Loucy (cell line): ENCODE measurements at regions not wholly inside any gene's neighbourhood (a gene's known extent, or its start where the extent isn't known, plus 50 kb on each side); places are given as distances from the start of the nearest gene placed in this dataset.

ENCODE experiments used
- H2AFZ ChIP-seq: fragments of 200-600 bp; sonication (generic); 2 replicates; pipeline ENCODE4 v1.6.0; 2016; ENCODE audit warnings: antibody characterized with exemption, mild to moderate bottlenecking, low read length, moderate library complexity
- H3F3A ChIP-seq: fragments of 200-600 bp; 2 replicates; pipeline ENCODE4 v1.6.0; 2016; ENCODE audit warnings: antibody characterized with exemption, low read depth, mild to moderate bottlenecking
- H3K27me3 ChIP-seq: fragments of 200-600 bp; sonication (generic); 2 replicates; pipeline ENCODE4 v1.6.1; 2014; ENCODE audit warnings: low read length, mild to moderate bottlenecking; ENCODE audit not compliant: insufficient read depth, poor library complexity, severe bottlenecking
- H3K36me3 ChIP-seq: fragments of 200-600 bp; sonication (generic); 2 replicates; pipeline ENCODE4 v1.6.1; 2016; ENCODE audit warnings: low read length; ENCODE audit not compliant: insufficient read depth
- H3K4me1 ChIP-seq: fragments of 200-600 bp; sonication (generic); 2 replicates; pipeline ENCODE4 v1.5.1; 2014; ENCODE audit warnings: low read length, mild to moderate bottlenecking; ENCODE audit not compliant: insufficient read depth, poor library complexity, severe bottlenecking
- H3K4me2 ChIP-seq: fragments of 200-600 bp; sonication (generic); 2 replicates; pipeline ENCODE4 v1.6.0; 2014; ENCODE audit warnings: antibody characterized with exemption, low read length, low read depth, mild to moderate bottlenecking; ENCODE audit not compliant: poor library complexity, severe bottlenecking
- H3K4me3 ChIP-seq: fragments of 200-600 bp; sonication (generic); 2 replicates; pipeline ENCODE4 v1.5.1; 2014; ENCODE audit warnings: low read length, mild to moderate bottlenecking, mixed read lengths; ENCODE audit not compliant: poor library complexity, severe bottlenecking
- H3K79me2 ChIP-seq: fragments of 200-600 bp; sonication (generic); 2 replicates; pipeline ENCODE4 v1.6.1; 2014; ENCODE audit warnings: low read length; ENCODE audit not compliant: insufficient read depth
- H3K9ac ChIP-seq: fragments of 200-600 bp; sonication (generic); 2 replicates; pipeline ENCODE4 v1.6.0; 2014; ENCODE audit warnings: mild to moderate bottlenecking, low read depth, low read length, moderate library complexity; ENCODE audit not compliant: poor library complexity, severe bottlenecking
- H3K9me2 ChIP-seq: fragments of 200-600 bp; sonication (generic); replicated peaks from 2 replicates; pipeline ENCODE4 v1.6.1; 2016; ENCODE audit warnings: low read depth, low read length, mixed read lengths
- H3K9me3 ChIP-seq: fragments of 200-600 bp; sonication (generic); 2 replicates; pipeline ENCODE4 v1.6.1; 2014; ENCODE audit warnings: mild to moderate bottlenecking, antibody characterized with exemption, low read length, low read depth; ENCODE audit not compliant: insufficient read depth
- H4K20me1 ChIP-seq: fragments of 200-600 bp; sonication (generic); 2 replicates; pipeline ENCODE4 v1.6.0; 2014; ENCODE audit warnings: antibody characterized with exemption, low read length, mild to moderate bottlenecking; ENCODE audit not compliant: insufficient read depth, poor library complexity, severe bottlenecking
- EZH2phosphoT487 ChIP-seq: fragments of 200-600 bp; IDR thresholded peaks from 2 replicates; pipeline ENCODE4 v1.6.1; 2018; ENCODE audit warnings: antibody characterized with exemption, mild to moderate bottlenecking, moderate library complexity, borderline replicate concordance
- TF ChIP-seq, protein P1 (sequence below): fragments of 200-600 bp; sonication (generic); conservative IDR thresholded peaks from 2 replicates; pipeline ENCODE4 v1.5.1; 2014; ENCODE audit warnings: mild to moderate bottlenecking, antibody characterized with exemption, low read length

DNA sequence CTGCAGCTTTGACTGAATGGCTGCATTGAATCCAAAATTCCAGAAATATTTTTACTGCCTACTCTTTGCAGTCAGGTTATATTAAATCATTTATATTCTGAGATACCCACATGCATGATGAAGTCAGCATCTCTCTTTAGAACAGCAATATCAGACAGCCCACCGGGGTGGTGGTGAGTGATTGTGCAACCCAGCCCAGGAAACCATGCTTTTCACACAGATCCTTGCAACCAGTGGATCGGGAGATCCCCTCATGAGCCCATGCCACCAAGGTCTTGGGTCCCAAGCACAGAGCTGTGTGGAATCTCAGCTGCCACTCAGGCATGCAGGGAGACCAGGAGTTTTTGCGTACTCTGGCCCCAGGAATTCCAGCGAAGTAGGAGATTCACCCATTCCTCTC is 226.5 kb downstream of the DTWD2 start:
- H3K36me3 ChIP-seq = no peaks in the 10 kb centered on the region
- H3K4me1 ChIP-seq = no peaks in the 10 kb centered on the region
- no peaks in the 10 kb centered on the region for H3K27me3 ChIP-seq
- H3K4me2 ChIP-seq = no peak overlapping the region
- TF ChIP-seq, protein P1, sequence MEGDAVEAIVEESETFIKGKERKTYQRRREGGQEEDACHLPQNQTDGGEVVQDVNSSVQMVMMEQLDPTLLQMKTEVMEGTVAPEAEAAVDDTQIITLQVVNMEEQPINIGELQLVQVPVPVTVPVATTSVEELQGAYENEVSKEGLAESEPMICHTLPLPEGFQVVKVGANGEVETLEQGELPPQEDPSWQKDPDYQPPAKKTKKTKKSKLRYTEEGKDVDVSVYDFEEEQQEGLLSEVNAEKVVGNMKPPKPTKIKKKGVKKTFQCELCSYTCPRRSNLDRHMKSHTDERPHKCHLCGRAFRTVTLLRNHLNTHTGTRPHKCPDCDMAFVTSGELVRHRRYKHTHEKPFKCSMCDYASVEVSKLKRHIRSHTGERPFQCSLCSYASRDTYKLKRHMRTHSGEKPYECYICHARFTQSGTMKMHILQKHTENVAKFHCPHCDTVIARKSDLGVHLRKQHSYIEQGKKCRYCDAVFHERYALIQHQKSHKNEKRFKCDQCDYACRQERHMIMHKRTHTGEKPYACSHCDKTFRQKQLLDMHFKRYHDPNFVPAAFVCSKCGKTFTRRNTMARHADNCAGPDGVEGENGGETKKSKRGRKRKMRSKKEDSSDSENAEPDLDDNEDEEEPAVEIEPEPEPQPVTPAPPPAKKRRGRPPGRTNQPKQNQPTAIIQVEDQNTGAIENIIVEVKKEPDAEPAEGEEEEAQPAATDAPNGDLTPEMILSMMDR = no peak
- TF ChIP-seq EZH2phosphoT487 = no peak
- H3K9me2 ChIP-seq = no peaks in the 10 kb centered on the region
- no peaks in the 10 kb centered on the region for H3F3A ChIP-seq
- no peaks in the 10 kb centered on the region for H3K79me2 ChIP-seq
- H3K4me3 ChIP-seq = no peak overlapping the region
- no peaks in the 10 kb centered on the region for H4K20me1 ChIP-seq
- H3K9ac ChIP-seq = no peak overlapping the region
- H3K9me3 ChIP-seq = no peaks in the 10 kb centered on the region
- H2AFZ ChIP-seq = no peak overlapping the region

DNA sequence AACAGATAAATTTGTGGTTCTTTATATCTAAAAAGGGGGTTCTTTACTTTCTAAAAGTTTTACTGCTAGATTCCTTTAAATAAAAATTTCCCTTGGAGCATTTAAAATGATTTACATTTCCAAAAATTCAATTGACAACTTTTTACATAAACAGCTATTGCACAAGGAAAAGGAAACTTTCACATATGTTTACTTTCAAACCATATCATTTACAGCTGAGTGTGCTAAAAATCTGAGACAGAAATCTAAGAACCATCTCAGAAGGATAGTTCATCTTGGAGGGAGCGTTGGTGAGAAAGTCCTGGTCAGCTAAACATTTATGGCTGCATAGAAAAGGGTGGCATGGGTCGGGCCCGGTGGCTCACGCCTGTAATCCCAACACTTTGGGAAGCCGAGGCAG is 235.4 kb downstream of the DTWD2 start:
- Histone ChIP-seq H3K4me2 (no peak overlapping the region), H3K9me3 (no peaks in the 10 kb centered on the region)
- TF ChIP-seq, protein P1 = no peak
- TF ChIP-seq EZH2phosphoT487 = no peak

GRCh38 chr5:118736396-118736795 is 252.0 kb downstream of the DTWD2 start:
- H3F3A ChIP-seq = no peaks in the 10 kb centered on the region
- no peaks in the 10 kb centered on the region for H3K9me2 ChIP-seq
- H3K27me3 ChIP-seq = no peaks in the 10 kb centered on the region
- no peak for TF ChIP-seq EZH2phosphoT487
- TF ChIP-seq, protein P1 = no peak
- H3K36me3 ChIP-seq = no peaks in the 10 kb centered on the region
- H3K4me1 ChIP-seq = no peaks in the 10 kb centered on the region
- H3K4me2 ChIP-seq = no peak overlapping the region
- H3K4me3 ChIP-seq = no peak overlapping the region
- no peaks in the 10 kb centered on the region for H3K79me2 ChIP-seq
- H4K20me1 ChIP-seq = no peaks in the 10 kb centered on the region
- H2AFZ ChIP-seq = no peak overlapping the region
- no peak overlapping the region for H3K9ac ChIP-seq
- no peaks in the 10 kb centered on the region for H3K9me3 ChIP-seq

More for the DNA sequence above, 235.4 kb downstream of the DTWD2 start:
- Histone ChIP-seq H3K9ac (no peak overlapping the region), H3K36me3 (no peaks in the 10 kb centered on the region), H3K4me3 (no peak overlapping the region), H3K4me1 (no peaks in the 10 kb centered on the region), H3F3A (no peaks in the 10 kb centered on the region), H3K27me3 (no peaks in the 10 kb centered on the region), H4K20me1 (no peaks in the 10 kb centered on the region), H2AFZ (no peak overlapping the region), H3K79me2 (no peaks in the 10 kb centered on the region), H3K9me2 (no peaks in the 10 kb centered on the region)
